HG02870 (cell line): ENCODE measurements at regions not wholly inside any gene's neighbourhood (a gene's known extent, or its start where the extent isn't known, plus 50 kb on each side); places are given as distances from the start of the nearest gene placed in this dataset.
A peak's percentile ranks its signal among the peaks of the same experiment; 100 is the strongest.
"Not testable (repeated sequence)": the region's sequence is repeated elsewhere in the genome, so short reads cannot be mapped to it uniquely, and the experiment has no call there.

Source experiments
- ATAC-seq: cut with Tn5 transposase; IDR thresholded peaks from one replicate; pipeline ENCODE4 v1.9.1; 2021; ENCODE audit warnings: mild to moderate bottlenecking, moderate library complexity; ENCODE audit not compliant: unreplicated experiment

GRCh38 chr2:38454081-38454480, 77.0 kb upstream of the ATL2 start:
- ATAC-seq = no peak

GRCh38 chr2:38451778-38452177, 74.7 kb upstream of the ATL2 start:
- ATAC-seq = not testable (repeated sequence)

GRCh38 chr2:38450509-38450908, 73.4 kb upstream of the ATL2 start:
- ATAC-seq = no peak

- ATAC-seq = no peak
These were observed 71.8 kb upstream of the ATL2 start for GRCh38 chr2:38448692-38449410.

- ATAC-seq = peak; percentile 21
These were observed 70.0 kb upstream of the ATL2 start for GRCh38 chr2:38446906-38447561.

GRCh38 chr2:38446418-38446817, 69.3 kb upstream of the ATL2 start:
- no peak for ATAC-seq

- no peak for ATAC-seq
These were observed 67.2 kb upstream of the ATL2 start for GRCh38 chr2:38444247-38444646.

- no peak for ATAC-seq
These were observed 65.8 kb upstream of the ATL2 start for GRCh38 chr2:38442643-38443541.

GRCh38 chr2:38441346-38441745, 64.3 kb upstream of the ATL2 start:
- no peak for ATAC-seq

GRCh38 chr2:38440655-38441054, 63.6 kb upstream of the ATL2 start:
- no peak for ATAC-seq

GRCh38 chr2:38439863-38440262, 62.8 kb upstream of the ATL2 start:
- no peak for ATAC-seq

- ATAC-seq = peak; percentile 74
These were observed 62.0 kb upstream of the ATL2 start for GRCh38 chr2:38438883-38439612.

- ATAC-seq = no peak
These were observed 61.2 kb upstream of the ATL2 start for GRCh38 chr2:38438133-38438882.

- ATAC-seq = no peak
These were observed 59.2 kb upstream of the ATL2 start for GRCh38 chr2:38436227-38436664.

GRCh38 chr2:38435775-38436174, 58.7 kb upstream of the ATL2 start:
- no peak for ATAC-seq

- ATAC-seq = no peak
These were observed 57.5 kb upstream of the ATL2 start for GRCh38 chr2:38434595-38434994.

GRCh38 chr2:38433607-38433975, 56.5 kb upstream of the ATL2 start:
- no peak for ATAC-seq

- no peak for ATAC-seq
These were observed 55.9 kb upstream of the ATL2 start for GRCh38 chr2:38432820-38433606.

GRCh38 chr2:38430597-38431207, 53.6 kb upstream of the ATL2 start:
- no peak for ATAC-seq
